ENCODE measurements at regions not wholly inside any gene's neighbourhood (a gene's known extent, or its start where the extent isn't known, plus 50 kb on each side); places are given as distances from the start of the nearest gene placed in this dataset.

- FAIRE-seq = no peak
- BruUV-seq (replicated peaks) = no TSS peak
These were observed 299.0 kb upstream of the MSX2 start for GRCh38 chr5:174425271-174425963.

GRCh38 chr5:174425964-174426290, 298.5 kb upstream of the MSX2 start:
- ATAC-seq = no peak
- CTCF ChIA-PET = no interaction called here
- SMC1A ChIA-PET (ENCODE audit: uncharacterized antibody, unreplicated experiment) = no interaction called here
- Histone ChIP-seq H2AFZ (ENCODE audit: control insufficient read depth, low read depth, low read length) (no peak overlapping the region), H3K9ac (ENCODE audit: control insufficient read depth, insufficient read depth, low read length) (no peak overlapping the region), H3K9me3 (replicated peaks; ENCODE audit: control insufficient read depth, insufficient read depth, low read length) (no peaks in the 10 kb centered on the region; the same call in 2 of the 3 replicates), H3K4me1 (ENCODE audit: control insufficient read depth, insufficient read depth, low read length) (no peaks in the 10 kb centered on the region), H3K27ac (ENCODE audit: control insufficient read depth, insufficient read depth) (no peak overlapping the region), H4K20me1 (ENCODE audit: control insufficient read depth, insufficient read depth) (no peaks in the 10 kb centered on the region), H3K36me3 (ENCODE audit: control insufficient read depth in 2 of 2, insufficient read depth in 2 of 2, low read length in 1 of 2) (no peaks in the 10 kb centered on the region), H3K79me2 (ENCODE audit: control insufficient read depth, insufficient read depth, low read length) (no peaks in the 10 kb centered on the region), H3K4me3 (no peak overlapping the region), H3K27me3 (replicated peaks in 1 of 2; ENCODE audit: control insufficient read depth in 2 of 2, insufficient read depth in 2 of 2, low read length in 1 of 2) (peaks cover 0 to 5% of the 10 kb centered on the region in 2 experiments; a peak in 2 of 4 replicates), H3K4me2 (ENCODE audit: control insufficient read depth, insufficient read depth) (no peak overlapping the region)
- no TSS peak for BruUV-seq (replicated peaks)
- POLR2A ChIA-PET = no interaction called here
- no peak for FAIRE-seq
- intact Hi-C loops (cut with micrococcal nuclease; ENCODE audit: unreplicated experiment) = no loop called here
- RAD21 ChIA-PET (ENCODE audit: unreplicated experiment) = no interaction called here
- TF ChIP-seq CHD4 (IDR thresholded peaks at IDR 0.05) (no peak), E2F4 (IDR thresholded peaks at IDR 0.05; ENCODE audit: low read depth, low read length) (no peak), MEF2B (IDR thresholded peaks at IDR 0.05; ENCODE audit: partially characterized antibody, poor library complexity, severe bottlenecking) (no peak), CBX3 (IDR thresholded peaks at IDR 0.05; ENCODE audit: borderline replicate concordance, low read depth) (no peak), GABPA (IDR thresholded peaks at IDR 0.05; ENCODE audit: low read depth) (no peak), MTA2 (IDR thresholded peaks at IDR 0.05; ENCODE audit: low read depth) (no peak), POLR2A (IDR thresholded peaks at IDR 0.05; ENCODE audit: low read depth, low read length) (no peak), PKNOX1 (IDR thresholded peaks at IDR 0.05) (no peak), POU2F2 (IDR thresholded peaks at IDR 0.05; ENCODE audit: borderline replicate concordance, low read depth, low read length) (no peak), TAF1 (IDR thresholded peaks at IDR 0.05; ENCODE audit: borderline replicate concordance, low read depth, low read length) (no peak), TCF7 (IDR thresholded peaks at IDR 0.05; ENCODE audit: borderline replicate concordance) (no peak), NBN (IDR thresholded peaks at IDR 0.05) (no peak), USF2 (IDR thresholded peaks at IDR 0.05; ENCODE audit: borderline replicate concordance, low read depth, low read length) (no peak), ZZZ3 (IDR thresholded peaks at IDR 0.05; ENCODE audit: control insufficient read depth, insufficient read length, low read depth) (no peak), IRF4 (IDR thresholded peaks at IDR 0.05; ENCODE audit: low read depth, low read length) (no peak), IKZF2 (IDR thresholded peaks at IDR 0.05) (no peak), NFIC (IDR thresholded peaks at IDR 0.05; ENCODE audit: low read depth, low read length) (no peak)
- DNase-seq (ENCODE audit: low read depth, low spot score) = no peak
- in situ Hi-C loops (cut with MboI) = no loop called here
- 10% methylated on average over 5 of the region's 5 CpGs for WGBS (ENCODE audit: insufficient coverage, insufficient replicate concordance, low lambda C conversion rate, missing lambda C conversion rate)

More at GRCh38 chr5:174425271-174425963, 299.0 kb upstream of the MSX2 start:
- no peaks in the 10 kb centered on the region; the same call in 2 of the 3 replicates for H3K9me3 ChIP-seq (replicated peaks; ENCODE audit: control insufficient read depth, insufficient read depth, low read length)
- no peak for TF ChIP-seq ESRRA (IDR thresholded peaks at IDR 0.05; ENCODE audit: low read length)
- CTCF ChIA-PET = no interaction called here
- H3K9ac ChIP-seq (ENCODE audit: control insufficient read depth, insufficient read depth, low read length) = no peak overlapping the region
- RAD21 ChIA-PET (ENCODE audit: unreplicated experiment) = no interaction called here
- no peak overlapping the region for H2AFZ ChIP-seq (ENCODE audit: control insufficient read depth, low read depth, low read length)
- SMC1A ChIA-PET (ENCODE audit: uncharacterized antibody, unreplicated experiment) = no interaction called here
- no peaks in the 10 kb centered on the region for H3K4me1 ChIP-seq (ENCODE audit: control insufficient read depth, insufficient read depth, low read length)
- H3K27ac ChIP-seq (ENCODE audit: control insufficient read depth, insufficient read depth) = no peak overlapping the region
- H3K4me3 ChIP-seq = no peak overlapping the region
- ATAC-seq (no peak), DNase-seq (ENCODE audit: low read depth, low spot score) (no peak)
- POLR2A ChIA-PET = no interaction called here
- WGBS (ENCODE audit: insufficient coverage, insufficient replicate concordance, low lambda C conversion rate, missing lambda C conversion rate) = 7% methylated on average over 6 of the region's 6 CpGs
- in situ Hi-C loops (cut with MboI) = no loop called here
- no peak overlapping the region for H3K4me2 ChIP-seq (ENCODE audit: control insufficient read depth, insufficient read depth)
- H4K20me1 ChIP-seq (ENCODE audit: control insufficient read depth, insufficient read depth) = no peaks in the 10 kb centered on the region
- intact Hi-C loops (cut with micrococcal nuclease; ENCODE audit: unreplicated experiment) = no loop called here
- H3K27me3 ChIP-seq (replicated peaks in 1 of 2; ENCODE audit: control insufficient read depth in 2 of 2, insufficient read depth in 2 of 2, low read length in 1 of 2) = peaks cover 0 to 5% of the 10 kb centered on the region in 2 experiments; a peak in 2 of 4 replicates
- H3K79me2 ChIP-seq (ENCODE audit: control insufficient read depth, insufficient read depth, low read length) = no peaks in the 10 kb centered on the region
- H3K36me3 ChIP-seq (ENCODE audit: control insufficient read depth in 2 of 2, insufficient read depth in 2 of 2, low read length in 1 of 2) = no peaks in the 10 kb centered on the region

All from GM12878 (cell line).